ENCODE measurements at regions not wholly inside any gene's neighbourhood (a gene's known extent, or its start where the extent isn't known, plus 50 kb on each side); places are given as distances from the start of the nearest gene placed in this dataset.
A peak's percentile ranks its signal among the peaks of the same experiment; 100 is the strongest.

DNA sequence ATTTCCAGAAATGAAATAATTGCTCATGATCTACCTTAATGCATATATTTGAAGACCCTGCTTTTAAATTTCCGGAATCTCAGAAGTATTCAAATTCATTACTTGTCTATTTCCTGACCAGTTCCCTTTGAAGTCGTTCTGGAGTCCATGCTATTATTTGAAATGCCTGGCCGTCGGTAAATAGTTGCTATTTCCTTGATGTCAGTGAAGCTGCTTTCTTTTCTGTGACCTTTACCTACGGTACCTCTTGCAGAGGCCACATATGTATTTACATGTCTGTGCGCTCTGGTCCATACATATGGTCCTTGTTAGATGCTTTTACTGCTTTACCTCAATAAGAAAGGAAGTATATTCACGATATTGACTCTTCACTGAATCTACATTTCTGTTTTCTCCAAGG is 199.7 kb downstream of the PAPSS1 start:
- Histone ChIP-seq H3K4ac (ENCODE audit: low read depth, low read length) (no peak overlapping the region), H2AFZ (ENCODE audit: insufficient read depth, low read length, poor library complexity) (no peak overlapping the region), H4K8ac (ENCODE audit: low read depth, low read length) (no peak overlapping the region), H2AK5ac (ENCODE audit: low read length) (no peak overlapping the region), H4K91ac (ENCODE audit: low read depth, low read length) (no peak overlapping the region), H3K9ac (ENCODE audit: low read length) (no peak overlapping the region), H3K27ac (ENCODE audit: low read depth, low read length) (no peak overlapping the region), H3K18ac (ENCODE audit: low read length) (no peak overlapping the region), H3K4me1 (ENCODE audit: control insufficient read depth in 1 of 2, insufficient read depth in 2 of 2, low read length in 2 of 2) (no peaks in the 10 kb centered on the region), H3K14ac (ENCODE audit: low read length) (no peak overlapping the region), H3K36me3 (ENCODE audit: control insufficient read depth in 1 of 2, insufficient read depth in 2 of 2, low read length in 2 of 2) (no peaks in the 10 kb centered on the region), H3K79me1 (ENCODE audit: low read length) (no peaks in the 10 kb centered on the region), H3K4me2 (ENCODE audit: low read length) (no peak overlapping the region), H3K23ac (ENCODE audit: low read length) (no peak overlapping the region), H2BK12ac (ENCODE audit: low read length) (no peak overlapping the region), H2BK5ac (ENCODE audit: low read depth, low read length, poor library complexity) (no peak overlapping the region), H3K79me2 (ENCODE audit: control insufficient read depth, insufficient read depth, low read length, poor library complexity) (no peaks in the 10 kb centered on the region), H3K4me3 (ENCODE audit: low read depth, low read length) (no peak overlapping the region), H3K27me3 (ENCODE audit: insufficient read depth, low read length) (no peaks in the 10 kb centered on the region), H3K9me3 (ENCODE audit: insufficient read depth, low read depth, low read length) (peaks cover 4% of the 10 kb centered on the region), H4K12ac (ENCODE audit: low read depth, low read length) (no peak overlapping the region), H2BK120ac (ENCODE audit: insufficient read depth, low read length, poor library complexity) (no peak overlapping the region)
- no CpG with 5 or more reads among the region's 7 CpGs for WGBS (ENCODE audit: extremely low coverage, insufficient coverage, insufficient read length)
- no peak for DNase-seq

DNA sequence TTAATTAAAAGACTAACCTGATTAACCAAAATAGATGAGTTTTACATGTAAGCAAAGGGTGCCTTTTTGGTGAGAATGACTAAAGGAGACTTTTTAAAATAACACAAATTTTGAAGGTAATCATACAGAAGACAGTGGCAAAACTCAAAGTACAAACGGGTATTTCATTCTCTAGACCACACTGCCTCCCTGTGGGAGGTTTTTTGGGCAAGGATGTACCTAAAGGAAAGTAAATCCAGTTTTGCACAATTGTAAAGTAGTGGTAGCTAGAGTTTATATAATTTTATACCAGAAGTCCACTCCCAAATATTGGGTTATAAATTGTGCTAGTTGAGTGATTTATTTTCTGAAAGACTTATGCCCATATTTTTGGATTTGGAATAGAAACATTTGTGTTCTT is 201.0 kb downstream of the PAPSS1 start:
- H3K79me2 ChIP-seq (ENCODE audit: control insufficient read depth, insufficient read depth, low read length, poor library complexity), result no peaks in the 10 kb centered on the region
- peak in 1 of 2 donors; percentile 51 for DNase-seq

DNA sequence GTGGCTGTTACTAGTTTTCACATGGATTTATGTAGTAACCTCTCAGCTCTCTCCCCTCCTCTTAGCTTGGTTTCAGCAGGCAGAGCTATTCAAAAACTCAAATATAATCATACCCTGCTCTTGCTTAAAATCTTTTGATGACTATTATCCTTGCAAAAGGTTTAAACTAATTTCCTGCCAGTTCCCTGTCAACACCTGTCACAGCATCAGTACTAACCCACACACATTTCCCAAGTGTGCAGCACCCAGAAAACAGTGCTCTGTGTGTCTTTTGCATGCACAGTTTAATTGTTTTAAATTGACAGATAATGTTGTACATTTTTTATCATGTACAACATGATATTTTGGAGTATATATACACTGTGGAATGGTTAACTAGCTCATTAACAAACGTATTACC is 202.0 kb downstream of the PAPSS1 start:
- Histone ChIP-seq H3K9me3 (ENCODE audit: insufficient read depth, low read depth, low read length) (peaks cover 5% of the 10 kb centered on the region), H4K12ac (ENCODE audit: low read depth, low read length) (no peak overlapping the region), H2AFZ (ENCODE audit: insufficient read depth, low read length, poor library complexity) (no peak overlapping the region), H3K4me3 (ENCODE audit: low read depth, low read length) (no peak overlapping the region), H3K79me2 (ENCODE audit: control insufficient read depth, insufficient read depth, low read length, poor library complexity) (no peaks in the 10 kb centered on the region), H4K8ac (ENCODE audit: low read depth, low read length) (no peak overlapping the region), H3K4me1 (ENCODE audit: control insufficient read depth in 1 of 2, insufficient read depth in 2 of 2, low read length in 2 of 2) (no peaks in the 10 kb centered on the region), H3K27me3 (ENCODE audit: insufficient read depth, low read length) (no peaks in the 10 kb centered on the region), H3K27ac (ENCODE audit: low read depth, low read length) (no peak overlapping the region), H2AK5ac (ENCODE audit: low read length) (no peak overlapping the region), H3K4me2 (ENCODE audit: low read length) (no peak overlapping the region), H2BK12ac (ENCODE audit: low read length) (no peak overlapping the region), H3K23ac (ENCODE audit: low read length) (no peak overlapping the region), H2BK5ac (ENCODE audit: low read depth, low read length, poor library complexity) (no peak overlapping the region), H3K18ac (ENCODE audit: low read length) (no peak overlapping the region), H2BK120ac (ENCODE audit: insufficient read depth, low read length, poor library complexity) (no peak overlapping the region), H3K79me1 (ENCODE audit: low read length) (no peaks in the 10 kb centered on the region), H4K91ac (ENCODE audit: low read depth, low read length) (no peak overlapping the region), H3K14ac (ENCODE audit: low read length) (no peak overlapping the region), H3K36me3 (ENCODE audit: control insufficient read depth in 1 of 2, insufficient read depth in 2 of 2, low read length in 2 of 2) (no peaks in the 10 kb centered on the region), H3K9ac (ENCODE audit: low read length) (no peak overlapping the region), H3K4ac (ENCODE audit: low read depth, low read length) (no peak overlapping the region)
- DNase-seq, result no peak
- no CpG with 5 or more reads among the region's 1 CpG for WGBS (ENCODE audit: extremely low coverage, insufficient coverage, insufficient read length)

More for the DNA sequence above, 201.0 kb downstream of the PAPSS1 start:
- Histone ChIP-seq H2BK5ac (ENCODE audit: low read depth, low read length, poor library complexity) (no peak overlapping the region), H3K4me1 (ENCODE audit: control insufficient read depth in 1 of 2, insufficient read depth in 2 of 2, low read length in 2 of 2) (no peaks in the 10 kb centered on the region), H3K4me2 (ENCODE audit: low read length) (no peak overlapping the region), H3K4me3 (ENCODE audit: low read depth, low read length) (no peak overlapping the region), H3K9ac (ENCODE audit: low read length) (no peak overlapping the region), H3K9me3 (ENCODE audit: insufficient read depth, low read depth, low read length) (peaks cover 5% of the 10 kb centered on the region), H4K12ac (ENCODE audit: low read depth, low read length) (no peak overlapping the region), H3K14ac (ENCODE audit: low read length) (no peak overlapping the region), H3K36me3 (ENCODE audit: control insufficient read depth in 1 of 2, insufficient read depth in 2 of 2, low read length in 2 of 2) (no peaks in the 10 kb centered on the region), H2AK5ac (ENCODE audit: low read length) (no peak overlapping the region), H4K8ac (ENCODE audit: low read depth, low read length) (no peak overlapping the region), H2BK120ac (ENCODE audit: insufficient read depth, low read length, poor library complexity) (no peak overlapping the region), H3K27ac (ENCODE audit: low read depth, low read length) (no peak overlapping the region), H3K4ac (ENCODE audit: low read depth, low read length) (no peak overlapping the region), H3K18ac (ENCODE audit: low read length) (no peak overlapping the region), H3K79me1 (ENCODE audit: low read length) (no peaks in the 10 kb centered on the region), H2BK12ac (ENCODE audit: low read length) (no peak overlapping the region), H3K23ac (ENCODE audit: low read length) (no peak overlapping the region), H3K27me3 (ENCODE audit: insufficient read depth, low read length) (no peaks in the 10 kb centered on the region), H4K91ac (ENCODE audit: low read depth, low read length) (no peak overlapping the region), H2AFZ (ENCODE audit: insufficient read depth, low read length, poor library complexity) (no peak overlapping the region)
- no CpG with 5 or more reads among the region's 1 CpG for WGBS (ENCODE audit: extremely low coverage, insufficient coverage, insufficient read length)

DNA sequence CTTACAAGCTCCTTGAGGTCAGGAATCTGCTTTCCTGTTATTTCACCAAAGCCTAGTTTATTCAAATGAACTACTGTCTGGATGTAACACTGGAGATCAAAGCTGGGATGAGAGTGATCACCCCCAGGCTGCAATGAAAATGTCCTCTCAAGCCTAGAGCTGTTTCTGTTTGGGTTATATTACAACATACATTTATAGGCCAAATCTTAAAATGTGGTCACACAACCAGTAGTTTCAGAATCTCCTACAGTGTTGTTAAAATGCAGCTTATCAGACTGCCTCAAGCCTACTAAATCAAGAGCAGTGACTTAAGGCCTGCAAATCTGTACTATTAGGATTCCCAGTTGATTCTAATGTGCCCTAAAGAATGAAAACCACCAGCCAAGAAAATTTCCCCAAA is 207.5 kb downstream of the PAPSS1 start:
- Histone ChIP-seq H3K9ac (ENCODE audit: low read length) (no peak overlapping the region), H4K91ac (ENCODE audit: low read depth, low read length) (no peak overlapping the region)

DNA sequence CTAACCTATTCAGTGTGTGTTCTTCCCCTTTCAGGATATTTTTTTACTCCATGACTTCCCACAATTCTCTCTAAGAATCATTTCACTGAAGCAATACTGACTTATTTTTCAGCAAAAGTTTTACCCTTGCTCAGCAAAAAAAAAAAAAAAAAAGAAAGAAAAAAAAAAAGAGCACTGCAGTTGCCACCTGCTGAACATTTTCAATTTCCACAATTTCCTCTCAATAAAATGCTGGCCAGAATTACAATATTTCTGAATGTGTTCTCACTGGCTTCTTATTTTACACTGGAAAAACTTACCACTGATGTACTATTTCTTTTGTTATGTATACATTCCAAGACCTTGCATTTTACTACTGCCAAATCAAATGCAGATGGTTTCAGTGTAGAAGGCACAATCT is 210.4 kb downstream of the PAPSS1 start:
- H3K14ac ChIP-seq (ENCODE audit: low read length), result no peak overlapping the region
- no peak overlapping the region for H3K9ac ChIP-seq (ENCODE audit: low read length)
- H3K4me2 ChIP-seq (ENCODE audit: low read length), result no peak overlapping the region
- no peaks in the 10 kb centered on the region for H3K27me3 ChIP-seq (ENCODE audit: insufficient read depth, low read length)
- H3K9me3 ChIP-seq (ENCODE audit: insufficient read depth, low read depth, low read length), result no peaks in the 10 kb centered on the region
- H3K36me3 ChIP-seq (ENCODE audit: control insufficient read depth in 1 of 2, insufficient read depth in 2 of 2, low read length in 2 of 2), result no peaks in the 10 kb centered on the region
- H2BK5ac ChIP-seq (ENCODE audit: low read depth, low read length, poor library complexity), result no peak overlapping the region
- H4K91ac ChIP-seq (ENCODE audit: low read depth, low read length), result no peak overlapping the region
- H3K79me1 ChIP-seq (ENCODE audit: low read length), result no peaks in the 10 kb centered on the region
- DNase-seq, result no peak
- H3K4ac ChIP-seq (ENCODE audit: low read depth, low read length), result no peak overlapping the region
- H3K4me3 ChIP-seq (ENCODE audit: low read depth, low read length), result no peak overlapping the region
- H3K4me1 ChIP-seq (ENCODE audit: control insufficient read depth in 1 of 2, insufficient read depth in 2 of 2, low read length in 2 of 2), result no peaks in the 10 kb centered on the region
- H3K18ac ChIP-seq (ENCODE audit: low read length), result no peak overlapping the region
- H2AK5ac ChIP-seq (ENCODE audit: low read length), result no peak overlapping the region
- no peak overlapping the region for H2BK12ac ChIP-seq (ENCODE audit: low read length)
- H4K8ac ChIP-seq (ENCODE audit: low read depth, low read length), result no peak overlapping the region
- H3K79me2 ChIP-seq (ENCODE audit: control insufficient read depth, insufficient read depth, low read length, poor library complexity), result no peaks in the 10 kb centered on the region
- no peak overlapping the region for H2BK120ac ChIP-seq (ENCODE audit: insufficient read depth, low read length, poor library complexity)
- no peak overlapping the region for H2AFZ ChIP-seq (ENCODE audit: insufficient read depth, low read length, poor library complexity)
- no peak overlapping the region for H3K23ac ChIP-seq (ENCODE audit: low read length)
- no peak overlapping the region for H3K27ac ChIP-seq (ENCODE audit: low read depth, low read length)
- H4K12ac ChIP-seq (ENCODE audit: low read depth, low read length), result no peak overlapping the region

More for the DNA sequence above, 207.5 kb downstream of the PAPSS1 start:
- no peaks in the 10 kb centered on the region for H3K36me3 ChIP-seq (ENCODE audit: control insufficient read depth in 1 of 2, insufficient read depth in 2 of 2, low read length in 2 of 2)
- no peak overlapping the region for H3K18ac ChIP-seq (ENCODE audit: low read length)
- H3K4ac ChIP-seq (ENCODE audit: low read depth, low read length), result no peak overlapping the region
- no peak overlapping the region for H3K14ac ChIP-seq (ENCODE audit: low read length)
- no peak for DNase-seq
- no peak overlapping the region for H2BK12ac ChIP-seq (ENCODE audit: low read length)
- H2BK120ac ChIP-seq (ENCODE audit: insufficient read depth, low read length, poor library complexity), result no peak overlapping the region
- H3K23ac ChIP-seq (ENCODE audit: low read length), result no peak overlapping the region
- no peak overlapping the region for H3K4me3 ChIP-seq (ENCODE audit: low read depth, low read length)
- no peaks in the 10 kb centered on the region for H3K79me1 ChIP-seq (ENCODE audit: low read length)
- no peak overlapping the region for H2BK5ac ChIP-seq (ENCODE audit: low read depth, low read length, poor library complexity)
- no peaks in the 10 kb centered on the region for H3K4me1 ChIP-seq (ENCODE audit: control insufficient read depth in 1 of 2, insufficient read depth in 2 of 2, low read length in 2 of 2)
- H4K8ac ChIP-seq (ENCODE audit: low read depth, low read length), result no peak overlapping the region
- no peaks in the 10 kb centered on the region for H3K79me2 ChIP-seq (ENCODE audit: control insufficient read depth, insufficient read depth, low read length, poor library complexity)
- no peak overlapping the region for H2AK5ac ChIP-seq (ENCODE audit: low read length)
- no peak overlapping the region for H4K12ac ChIP-seq (ENCODE audit: low read depth, low read length)
- H2AFZ ChIP-seq (ENCODE audit: insufficient read depth, low read length, poor library complexity), result no peak overlapping the region
- no peak overlapping the region for H3K4me2 ChIP-seq (ENCODE audit: low read length)
- no peaks in the 10 kb centered on the region for H3K27me3 ChIP-seq (ENCODE audit: insufficient read depth, low read length)
- no peak overlapping the region for H3K27ac ChIP-seq (ENCODE audit: low read depth, low read length)
- H3K9me3 ChIP-seq (ENCODE audit: insufficient read depth, low read depth, low read length), result peaks cover 5% of the 10 kb centered on the region
